ENCODE measurements at regions not wholly inside any gene's neighbourhood (a gene's known extent, or its start where the extent isn't known, plus 50 kb on each side); places are given as distances from the start of the nearest gene placed in this dataset.
A peak's percentile ranks its signal among the peaks of the same experiment; 100 is the strongest.

GRCh38 chr7:92888-93672, 99.3 kb upstream of the FAM20C start:
- Histone ChIP-seq H4K8ac (ENCODE audit: extremely low read depth, insufficient read depth, low read length) (peak overlapping the region; percentile 28; the same call in 1 of the 2 replicates), H2BK20ac (ENCODE audit: low read length) (peak overlapping the region; percentile 97), H2AK5ac (ENCODE audit: low read depth, low read length) (peak overlapping the region; percentile 96), H3K9me3 (ENCODE audit: insufficient read depth in 2 of 2, low read depth in 1 of 2, low read length in 1 of 2) (no peaks in the 10 kb centered on the region), H3K79me1 (ENCODE audit: low read depth, low read length) (peaks cover 13% of the 10 kb centered on the region; the same call in 1 of the 2 replicates), H3K4me2 (ENCODE audit: insufficient read depth in 1 of 2, low read depth in 2 of 2, low read length in 2 of 2) (peak overlapping the region in 1 of 2 experiments; percentile 64; a peak in 2 of 4 replicates), H3K23ac (ENCODE audit: insufficient read length) (no peak overlapping the region), H3K14ac (ENCODE audit: insufficient read length) (no peak overlapping the region), H3K56ac (replicated peaks; ENCODE audit: insufficient read length, low read depth, low read length) (no peak overlapping the region), H2BK15ac (ENCODE audit: low read length) (peak overlapping the region; percentile 98; the same call in 1 of the 2 replicates), H3K27me3 (replicated peaks in 1 of 4; ENCODE audit: control insufficient read depth in 3 of 4, extremely low read depth in 1 of 4, insufficient read depth in 3 of 4, low read length in 3 of 4) (no peaks in the 10 kb centered on the region), H3K79me2 (ENCODE audit: control insufficient read depth in 1 of 2, insufficient read depth in 2 of 2, low read length in 2 of 2) (peaks cover 7 to 21% of the 10 kb centered on the region in 2 experiments), H3K4ac (replicated peaks; ENCODE audit: insufficient read length, low read depth, low read length) (peak overlapping the region; percentile 90), H3K4me1 (replicated peaks in 1 of 4; ENCODE audit: control insufficient read depth in 3 of 4, insufficient read depth in 4 of 4, low read length in 3 of 4) (peaks cover 15 to 31% (median 27%) of the 10 kb centered on the region in 4 experiments), H2BK12ac (ENCODE audit: low read depth, low read length) (peak overlapping the region; percentile 96), H2AFZ (ENCODE audit: low read length) (no peak overlapping the region), H4K5ac (ENCODE audit: insufficient read length, low read depth, low read length) (peak overlapping the region; percentile 20), H3K18ac (ENCODE audit: extremely low read depth, low read length) (peak overlapping the region; percentile 84), H3K9ac (replicated peaks in 1 of 4; ENCODE audit: extremely low read depth in 1 of 4, low read depth in 3 of 4, low read length in 3 of 4) (no peak overlapping the region), H3K4me3 (ENCODE audit: extremely low read depth in 1 of 4, insufficient read depth in 2 of 4, low read depth in 3 of 4, low read length in 4 of 4) (no peak overlapping the region; a peak in 1 of 8 replicates), H2BK120ac (replicated peaks; ENCODE audit: low read depth, low read length) (peak overlapping the region; percentile 70), H2BK5ac (ENCODE audit: low read depth, low read length) (peak overlapping the region; percentile 89; the same call in 1 of the 2 replicates), H3K27ac (ENCODE audit: low read depth, low read length) (no peak overlapping the region), H4K91ac (replicated peaks; ENCODE audit: insufficient read length, low read length) (peak overlapping the region; percentile 93), H4K20me1 (replicated peaks in 1 of 2; ENCODE audit: control insufficient read depth in 1 of 2, insufficient read depth in 2 of 2, low read length in 2 of 2) (peaks cover 0 to 5% of the 10 kb centered on the region in 2 experiments), H3K36me3 (ENCODE audit: control insufficient read depth in 2 of 4, insufficient read depth in 4 of 4, low read length in 3 of 4) (peaks cover 0 to 5% (median 2%) of the 10 kb centered on the region in 4 experiments; a peak in 1 of 8 replicates), H3K23me2 (ENCODE audit: low read depth, low read length) (0 out of 2 replicates have a peak, but pooled peaks cover 3% of the 10 kb centered on the region)
- 81% methylated on average over 27 of the region's 27 CpGs; no CpG with 5 or more reads in 1 of the 2 experiments for WGBS, 2 experiments (ENCODE audit: extremely low coverage in 1 of 2, insufficient coverage in 1 of 2, insufficient read length in 1 of 2, insufficient replicate concordance in 2 of 2, low coverage in 1 of 2, low lambda C conversion rate in 2 of 2, missing lambda C conversion rate in 1 of 2)
- ChIA-PET POLR2A (ENCODE audit: partially characterized antibody) (interaction anchor here (2.3 kb wide), 1 partner anchor 28 kb away, joined by 5 read pairs; no protein-coding TSS in a partner anchor), CTCF (ENCODE audit: partially characterized antibody) (interaction anchor here (0.8 to 1.9 kb wide), 5 partner anchors 16 to 48 kb away, joined by 3 to 6 read pairs (median 3); no protein-coding TSS in a partner anchor)
- DNase-seq (ENCODE audit: low read depth in 1 of 2, low spot score in 2 of 2): no peak
- FAIRE-seq: no peak
- no peak for TF ChIP-seq SUZ12 (IDR thresholded peaks at IDR 0.05; ENCODE audit: low read length)

Measured in H1 (cell line).